A673 (cell line): ENCODE measurements at regions not wholly inside any gene's neighbourhood (a gene's known extent, or its start where the extent isn't known, plus 50 kb on each side); places are given as distances from the start of the nearest gene placed in this dataset.

Experiments
- BruUV-seq: library from RNA; stranded (reverse); fragments of 400-500 nt; replicated peaks from 2 replicates; lab custom pipeline; 2021; lab: Mats Ljungman, UMichigan
- CTCF ChIA-PET: fragments of 300-600 bp; sonication (Branson Sonifier 250); formaldehyde crosslinking; loops from one replicate; lab custom pipeline; 2022; ENCODE audit warnings: antibody characterized with exemption; lab: Charles Lee
- POLR2A ChIA-PET: fragments of 300-600 bp; sonication (Branson Sonifier 250); formaldehyde crosslinking; loops from one replicate; lab custom pipeline; 2022; ENCODE audit warnings: antibody characterized with exemption; ENCODE audit not compliant: low non-redundant PET; lab: Charles Lee
- DNase-seq: peaks from one replicate; pipeline ENCODE4 v3.0.0-alpha.2; 2015; ENCODE audit warnings: low spot score
- H3K27ac ChIP-seq: fragments of 200-600 bp; sonication (generic); 2 replicates; pipeline ENCODE4 v1.5.1; 2016; ENCODE audit warnings: mixed run types, low read depth, mild to moderate bottlenecking, mixed read lengths, antibody characterized with exemption, low read length; ENCODE audit not compliant: poor library complexity, severe bottlenecking
- H3K27me3 ChIP-seq: fragments of 200-600 bp; sonication (generic); replicated peaks from 2 replicates; pipeline ENCODE4 v1.6.1; 2017; ENCODE audit warnings: mixed run types, low read depth, mild to moderate bottlenecking, mixed read lengths, antibody characterized with exemption, low read length; ENCODE audit not compliant: insufficient read depth, poor library complexity
- H3K36me3 ChIP-seq: fragments of 200-600 bp; sonication (generic); 2 replicates; pipeline ENCODE4 v1.6.1; 2016; ENCODE audit warnings: mixed run types, mild to moderate bottlenecking, mixed read lengths, antibody characterized with exemption, low read length; ENCODE audit not compliant: insufficient read depth, poor library complexity, severe bottlenecking
- H3K4me1 ChIP-seq: fragments of 200-600 bp; sonication (generic); 2 replicates; pipeline ENCODE4 v1.6.1; 2017; ENCODE audit warnings: mixed run types, mild to moderate bottlenecking, mixed read lengths, antibody characterized with exemption, low read length; ENCODE audit not compliant: insufficient read depth, poor library complexity, severe bottlenecking
- H3K4me3 ChIP-seq: fragments of 200-600 bp; sonication (generic); 2 replicates; pipeline ENCODE4 v1.5.1; 2016; ENCODE audit warnings: low read depth, mixed run types, mild to moderate bottlenecking, mixed read lengths, low read length; ENCODE audit not compliant: poor library complexity, severe bottlenecking
- H3K9me3 ChIP-seq: fragments of 200-600 bp; sonication (generic); 2 replicates; pipeline ENCODE4 v1.6.1; 2016; ENCODE audit warnings: mixed run types, low read depth, mild to moderate bottlenecking, mixed read lengths, antibody characterized with exemption, low read length; ENCODE audit not compliant: poor library complexity, severe bottlenecking
- EZH2 ChIP-seq: fragments of 200-600 bp; sonication (generic); IDR thresholded peaks from 2 replicates; pipeline ENCODE4 v1.6.1; 2017; ENCODE audit warnings: borderline replicate concordance, low read depth, mild to moderate bottlenecking, mixed read lengths, antibody characterized with exemption, low read length; ENCODE audit not compliant: poor library complexity, severe bottlenecking
- intact Hi-C: fragments of 100-400 bp; cut with micrococcal nuclease; formaldehyde crosslinking; loops from one replicate; pipeline ENCODE4 v1.10.0; 2022; ENCODE audit not compliant: unreplicated experiment
- TF ChIP-seq, protein P1 (sequence below): fragments of 300-800, 200-600 bp; sonication (generic); conservative IDR thresholded peaks from 2 replicates; pipeline ENCODE4 v1.5.1; 2017; ENCODE audit warnings: low read depth, mild to moderate bottlenecking, antibody characterized with exemption, low read length, moderate library complexity, mixed read lengths

DNA sequence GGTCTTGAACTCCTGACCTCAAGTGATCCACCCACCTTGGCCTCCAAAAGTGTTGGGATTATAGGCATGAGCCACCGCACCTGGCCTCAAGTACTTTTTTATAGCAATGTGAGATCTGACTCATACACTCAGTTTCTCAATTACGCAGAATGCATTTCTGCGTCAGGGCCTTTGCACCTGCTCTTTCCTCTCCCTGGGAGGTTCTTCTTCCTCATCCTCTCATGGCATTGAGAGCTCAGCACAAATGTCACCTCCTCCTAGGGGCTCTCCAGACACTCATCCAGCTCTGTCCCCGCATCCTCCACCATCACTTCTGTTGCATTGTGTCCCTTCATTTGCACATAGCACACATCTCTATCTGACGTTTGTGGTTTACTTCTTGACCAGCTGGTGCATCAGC is 418.8 kb downstream of the PTPRU start:
- Histone ChIP-seq H3K4me1 (no peaks in the 10 kb centered on the region), H3K36me3 (no peaks in the 10 kb centered on the region), H3K27me3 (no peaks in the 10 kb centered on the region), H3K4me3 (no peak overlapping the region), H3K27ac (no peak overlapping the region), H3K9me3 (peaks cover 9% of the 10 kb centered on the region)
- intact Hi-C loops, result no loop called here
- ChIA-PET CTCF (no interaction called here), POLR2A (no interaction called here)
- DNase-seq, result no peak
- TF ChIP-seq EZH2, result no peak
- TF ChIP-seq, protein P1, sequence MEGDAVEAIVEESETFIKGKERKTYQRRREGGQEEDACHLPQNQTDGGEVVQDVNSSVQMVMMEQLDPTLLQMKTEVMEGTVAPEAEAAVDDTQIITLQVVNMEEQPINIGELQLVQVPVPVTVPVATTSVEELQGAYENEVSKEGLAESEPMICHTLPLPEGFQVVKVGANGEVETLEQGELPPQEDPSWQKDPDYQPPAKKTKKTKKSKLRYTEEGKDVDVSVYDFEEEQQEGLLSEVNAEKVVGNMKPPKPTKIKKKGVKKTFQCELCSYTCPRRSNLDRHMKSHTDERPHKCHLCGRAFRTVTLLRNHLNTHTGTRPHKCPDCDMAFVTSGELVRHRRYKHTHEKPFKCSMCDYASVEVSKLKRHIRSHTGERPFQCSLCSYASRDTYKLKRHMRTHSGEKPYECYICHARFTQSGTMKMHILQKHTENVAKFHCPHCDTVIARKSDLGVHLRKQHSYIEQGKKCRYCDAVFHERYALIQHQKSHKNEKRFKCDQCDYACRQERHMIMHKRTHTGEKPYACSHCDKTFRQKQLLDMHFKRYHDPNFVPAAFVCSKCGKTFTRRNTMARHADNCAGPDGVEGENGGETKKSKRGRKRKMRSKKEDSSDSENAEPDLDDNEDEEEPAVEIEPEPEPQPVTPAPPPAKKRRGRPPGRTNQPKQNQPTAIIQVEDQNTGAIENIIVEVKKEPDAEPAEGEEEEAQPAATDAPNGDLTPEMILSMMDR, result no peak
- no TSS peak for BruUV-seq

DNA sequence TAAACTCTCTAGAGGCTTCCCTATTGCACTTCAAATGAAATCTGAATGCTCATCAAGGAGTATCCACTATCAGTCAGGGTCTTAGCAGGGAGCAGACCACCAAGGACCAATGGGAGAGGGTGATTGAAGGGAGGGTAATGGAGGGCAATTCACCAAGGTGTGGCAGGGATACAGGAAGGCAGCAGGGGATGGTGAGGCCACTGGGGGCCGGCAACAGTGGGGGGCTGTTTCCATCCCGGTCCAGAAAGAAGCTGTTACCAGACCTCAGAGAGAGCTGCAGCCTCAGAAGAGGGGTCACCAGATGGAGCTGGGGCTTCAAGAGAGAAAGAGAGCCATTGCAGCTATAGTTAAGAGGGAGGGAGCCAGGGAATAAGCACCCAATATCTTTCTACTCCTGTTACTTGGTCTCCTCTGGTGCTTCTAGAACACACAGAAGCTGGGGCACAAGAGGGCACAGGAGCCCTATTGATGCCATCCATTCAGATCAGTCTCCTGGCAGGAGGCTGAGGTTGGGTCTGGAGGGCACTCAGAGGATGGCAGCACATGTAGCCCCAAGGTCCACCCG is 417.6 kb downstream of the PTPRU start:
- intact Hi-C loops, result no loop called here
- Histone ChIP-seq H3K4me3 (no peak overlapping the region), H3K36me3 (no peaks in the 10 kb centered on the region), H3K4me1 (no peaks in the 10 kb centered on the region), H3K27me3 (no peaks in the 10 kb centered on the region), H3K9me3 (no peaks in the 10 kb centered on the region), H3K27ac (no peak overlapping the region)
- ChIA-PET POLR2A (no interaction called here), CTCF (interaction anchor here (0.6 kb wide), 1 partner anchor 21 kb away, joined by 10 read pairs; no protein-coding TSS in a partner anchor)
- no peak for TF ChIP-seq EZH2
- TF ChIP-seq, protein P1, result no peak
- BruUV-seq, result no TSS peak
- no peak for DNase-seq

DNA sequence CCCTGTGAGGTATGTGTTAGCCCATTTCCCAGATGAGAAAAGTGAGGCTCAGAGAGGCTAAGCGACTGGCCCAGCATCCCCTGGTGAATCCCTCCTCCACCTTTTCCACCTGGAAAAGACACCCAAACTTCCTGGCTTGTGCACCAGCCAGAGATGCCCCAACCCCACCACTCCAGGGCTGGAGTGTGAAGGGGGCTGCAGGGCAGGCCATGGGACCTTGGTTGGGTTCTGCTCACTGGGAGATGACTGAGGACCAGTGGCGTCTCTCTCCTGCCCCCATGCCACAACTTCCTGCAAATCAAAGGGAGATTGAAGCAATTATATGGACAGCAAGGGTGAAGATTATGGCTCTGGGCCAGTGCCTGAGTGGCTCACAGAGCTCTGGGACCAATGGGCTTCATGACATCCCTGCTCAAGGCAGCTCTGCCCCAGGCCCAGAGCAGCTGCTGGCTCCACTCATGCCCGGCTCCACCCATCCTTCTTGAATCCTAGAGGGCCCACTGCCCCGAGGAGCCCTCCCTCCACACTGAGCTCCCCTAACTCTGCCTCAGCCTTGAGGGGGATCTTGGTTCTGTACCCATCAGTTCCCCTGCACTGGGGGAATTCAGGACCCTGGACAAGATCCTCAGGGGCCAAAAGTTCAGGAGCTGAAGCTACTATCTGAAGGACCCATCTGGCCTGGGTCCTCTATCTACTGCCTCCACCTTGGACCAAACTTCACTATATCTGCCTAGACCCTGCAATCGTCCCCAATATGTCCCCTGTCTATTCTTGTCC is 416.9 kb downstream of the PTPRU start:
- intact Hi-C loops, result no loop called here
- Histone ChIP-seq H3K4me3 (no peak overlapping the region), H3K27ac (no peak overlapping the region), H3K4me1 (no peaks in the 10 kb centered on the region), H3K36me3 (no peaks in the 10 kb centered on the region), H3K27me3 (no peaks in the 10 kb centered on the region), H3K9me3 (no peaks in the 10 kb centered on the region)
- no TSS peak for BruUV-seq
- CTCF ChIA-PET, result interaction anchor here (0.6 kb wide), 1 partner anchor 20 kb away, joined by 10 read pairs; no protein-coding TSS in a partner anchor
- DNase-seq, result no peak
- TF ChIP-seq, protein P1, result no peak
- TF ChIP-seq EZH2, result no peak
- POLR2A ChIA-PET, result no interaction called here
